ENCODE measurements at regions not wholly inside any gene's neighbourhood (a gene's known extent, or its start where the extent isn't known, plus 50 kb on each side); places are given as distances from the start of the nearest gene placed in this dataset.

DNA sequence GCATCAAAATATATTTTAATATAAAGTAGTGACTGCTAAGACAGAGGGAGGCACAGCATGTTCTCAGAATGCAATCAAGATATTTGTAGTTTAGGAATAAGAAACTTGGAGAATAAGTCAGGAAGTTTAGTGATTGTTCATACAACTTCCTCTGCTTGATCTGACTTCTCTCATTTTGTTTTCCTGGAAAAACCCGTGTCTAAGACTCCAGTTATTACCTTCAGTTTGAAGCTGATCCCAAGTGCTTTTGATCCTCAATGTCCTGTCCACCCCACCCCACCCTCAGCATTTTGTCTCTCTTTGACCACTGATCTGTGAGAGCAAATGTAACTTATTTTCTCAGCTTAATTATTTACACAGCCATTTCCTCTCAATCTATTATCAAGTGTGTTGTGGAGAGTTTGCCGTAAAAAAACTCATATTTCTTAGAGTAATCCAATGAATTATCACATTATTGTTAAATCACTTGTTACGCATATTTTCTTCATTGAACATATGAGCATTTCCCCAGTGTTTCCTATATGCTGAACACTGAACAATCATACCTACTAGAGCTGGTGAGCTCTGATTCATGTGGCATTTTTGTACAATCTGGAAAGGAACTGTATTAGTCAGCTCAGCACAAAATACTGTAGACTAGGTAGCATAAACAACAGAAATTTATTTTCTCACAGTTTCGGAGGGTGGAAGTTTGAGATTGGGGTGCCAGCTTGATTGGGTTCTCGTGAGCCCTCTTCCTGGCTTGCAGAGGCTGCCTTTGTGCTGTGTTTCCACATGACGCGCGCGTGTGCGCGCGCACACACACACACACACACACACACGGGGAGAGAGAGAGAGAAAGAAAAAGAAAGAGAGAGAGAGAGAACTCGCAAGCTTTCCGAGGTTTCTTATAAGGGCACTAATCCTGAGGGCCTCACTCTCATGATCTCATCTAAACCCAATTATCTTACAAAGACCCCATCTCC, 65.5 kb upstream of the DPYD start (continued):
- TF ChIP-seq EGR1 (IDR thresholded peaks at IDR 0.05; ENCODE audit: borderline replicate concordance in 1 of 2, low read depth in 2 of 2, low read length in 2 of 2) (no peak), SP1 (IDR thresholded peaks at IDR 0.05; ENCODE audit: low read depth, low read length) (no peak), WRNIP1 (IDR thresholded peaks at IDR 0.05; ENCODE audit: borderline replicate concordance, low read depth, low read length) (no peak)

DNA sequence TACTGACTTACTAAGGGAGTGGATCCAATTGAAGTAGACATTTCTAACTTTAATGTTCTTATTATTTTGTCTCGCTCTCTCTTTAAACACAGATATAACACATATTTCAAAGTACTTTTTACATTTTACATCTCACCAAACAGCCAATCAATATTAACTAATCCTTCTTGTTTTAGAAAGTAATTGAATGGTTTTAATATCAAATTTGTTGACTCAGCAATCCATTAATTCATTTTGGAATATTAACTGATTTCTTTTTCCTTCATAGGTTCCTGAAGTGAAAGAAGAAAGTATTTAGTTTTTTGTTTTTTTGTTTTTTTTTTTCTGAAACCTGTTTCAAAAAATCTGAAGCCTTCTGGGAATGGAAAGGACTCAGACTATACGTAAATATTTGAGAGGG, 62.3 kb upstream of the DPYD start:
- RAD21 ChIA-PET (ENCODE audit: unreplicated experiment), result no interaction called here
- intact Hi-C loops (cut with micrococcal nuclease; ENCODE audit: unreplicated experiment), result no loop called here
- FAIRE-seq, result no peak

More for the DNA sequence above, 62.3 kb upstream of the DPYD start:
- H3K4me3 ChIP-seq, result no peak overlapping the region
- ChIA-PET SMC1A (ENCODE audit: uncharacterized antibody, unreplicated experiment) (no interaction called here), POLR2A (no interaction called here), CTCF (no interaction called here)
- WGBS (ENCODE audit: insufficient coverage, insufficient replicate concordance, low lambda C conversion rate, missing lambda C conversion rate), result 50% methylated on average over 2 of the region's 2 CpGs
- no peaks in the 10 kb centered on the region; a peak in 1 of 4 replicates for H3K27me3 ChIP-seq (replicated peaks in 1 of 2; ENCODE audit: control insufficient read depth in 2 of 2, insufficient read depth in 2 of 2, low read length in 1 of 2)
- TF ChIP-seq BCL11A (IDR thresholded peaks at IDR 0.05; ENCODE audit: low read depth, low read length) (no peak), POLR2A (IDR thresholded peaks at IDR 0.05; ENCODE audit: low read depth, low read length) (no peak), ELK1 (IDR thresholded peaks at IDR 0.05; ENCODE audit: low read depth, low read length) (no peak), JUNB (IDR thresholded peaks at IDR 0.05) (no peak), POU2F2 (IDR thresholded peaks at IDR 0.05; ENCODE audit: borderline replicate concordance, low read depth, low read length) (no peak), RCOR1 (conservative IDR thresholded peaks at IDR 0.05; ENCODE audit: low read depth, low read length) (no peak)
- H3K36me3 ChIP-seq (ENCODE audit: control insufficient read depth in 2 of 2, insufficient read depth in 2 of 2, low read length in 1 of 2), result no peaks in the 10 kb centered on the region
- no peak overlapping the region for H2AFZ ChIP-seq (ENCODE audit: control insufficient read depth, low read depth, low read length)
- H4K20me1 ChIP-seq (ENCODE audit: control insufficient read depth, insufficient read depth), result no peaks in the 10 kb centered on the region
- in situ Hi-C loops (cut with MboI), result no loop called here
- no peak overlapping the region for H3K9ac ChIP-seq (ENCODE audit: control insufficient read depth, insufficient read depth, low read length)
- no peaks in the 10 kb centered on the region for H3K9me3 ChIP-seq (replicated peaks; ENCODE audit: control insufficient read depth, insufficient read depth, low read length)
- ATAC-seq, result no peak
- H3K4me1 ChIP-seq (ENCODE audit: control insufficient read depth, insufficient read depth, low read length), result no peaks in the 10 kb centered on the region
- H3K4me2 ChIP-seq (ENCODE audit: control insufficient read depth, insufficient read depth), result no peak overlapping the region
- BruUV-seq (replicated peaks), result no TSS peak
- H3K79me2 ChIP-seq (ENCODE audit: control insufficient read depth, insufficient read depth, low read length), result no peaks in the 10 kb centered on the region
- H3K27ac ChIP-seq (ENCODE audit: control insufficient read depth, insufficient read depth), result no peak overlapping the region
- no peak for DNase-seq (ENCODE audit: low read depth, low spot score)

All from GM12878 (cell line).